Loucy (cell line): ENCODE measurements at regions not wholly inside any gene's neighbourhood (a gene's known extent, or its start where the extent isn't known, plus 50 kb on each side); places are given as distances from the start of the nearest gene placed in this dataset.

Experiments used
- H2AFZ ChIP-seq: fragments of 200-600 bp; sonication (generic); 2 replicates; pipeline ENCODE4 v1.6.0; 2016; ENCODE audit warnings: antibody characterized with exemption, mild to moderate bottlenecking, low read length, moderate library complexity
- H3F3A ChIP-seq: fragments of 200-600 bp; 2 replicates; pipeline ENCODE4 v1.6.0; 2016; ENCODE audit warnings: antibody characterized with exemption, low read depth, mild to moderate bottlenecking
- H3K27me3 ChIP-seq: fragments of 200-600 bp; sonication (generic); 2 replicates; pipeline ENCODE4 v1.6.1; 2014; ENCODE audit warnings: low read length, mild to moderate bottlenecking; ENCODE audit not compliant: insufficient read depth, poor library complexity, severe bottlenecking
- H3K36me3 ChIP-seq: fragments of 200-600 bp; sonication (generic); 2 replicates; pipeline ENCODE4 v1.6.1; 2016; ENCODE audit warnings: low read length; ENCODE audit not compliant: insufficient read depth
- H3K4me1 ChIP-seq: fragments of 200-600 bp; sonication (generic); 2 replicates; pipeline ENCODE4 v1.5.1; 2014; ENCODE audit warnings: low read length, mild to moderate bottlenecking; ENCODE audit not compliant: insufficient read depth, poor library complexity, severe bottlenecking
- H3K4me2 ChIP-seq: fragments of 200-600 bp; sonication (generic); 2 replicates; pipeline ENCODE4 v1.6.0; 2014; ENCODE audit warnings: antibody characterized with exemption, low read length, low read depth, mild to moderate bottlenecking; ENCODE audit not compliant: poor library complexity, severe bottlenecking
- H3K4me3 ChIP-seq: fragments of 200-600 bp; sonication (generic); 2 replicates; pipeline ENCODE4 v1.5.1; 2014; ENCODE audit warnings: low read length, mild to moderate bottlenecking, mixed read lengths; ENCODE audit not compliant: poor library complexity, severe bottlenecking
- H3K79me2 ChIP-seq: fragments of 200-600 bp; sonication (generic); 2 replicates; pipeline ENCODE4 v1.6.1; 2014; ENCODE audit warnings: low read length; ENCODE audit not compliant: insufficient read depth
- H3K9ac ChIP-seq: fragments of 200-600 bp; sonication (generic); 2 replicates; pipeline ENCODE4 v1.6.0; 2014; ENCODE audit warnings: mild to moderate bottlenecking, low read depth, low read length, moderate library complexity; ENCODE audit not compliant: poor library complexity, severe bottlenecking
- H3K9me2 ChIP-seq: fragments of 200-600 bp; sonication (generic); replicated peaks from 2 replicates; pipeline ENCODE4 v1.6.1; 2016; ENCODE audit warnings: low read depth, low read length, mixed read lengths
- H3K9me3 ChIP-seq: fragments of 200-600 bp; sonication (generic); 2 replicates; pipeline ENCODE4 v1.6.1; 2014; ENCODE audit warnings: mild to moderate bottlenecking, antibody characterized with exemption, low read length, low read depth; ENCODE audit not compliant: insufficient read depth
- H4K20me1 ChIP-seq: fragments of 200-600 bp; sonication (generic); 2 replicates; pipeline ENCODE4 v1.6.0; 2014; ENCODE audit warnings: antibody characterized with exemption, low read length, mild to moderate bottlenecking; ENCODE audit not compliant: insufficient read depth, poor library complexity, severe bottlenecking
- EZH2phosphoT487 ChIP-seq: fragments of 200-600 bp; IDR thresholded peaks from 2 replicates; pipeline ENCODE4 v1.6.1; 2018; ENCODE audit warnings: antibody characterized with exemption, mild to moderate bottlenecking, moderate library complexity, borderline replicate concordance
- TF ChIP-seq, protein P1 (sequence below): fragments of 200-600 bp; sonication (generic); conservative IDR thresholded peaks from 2 replicates; pipeline ENCODE4 v1.5.1; 2014; ENCODE audit warnings: mild to moderate bottlenecking, antibody characterized with exemption, low read length

DNA sequence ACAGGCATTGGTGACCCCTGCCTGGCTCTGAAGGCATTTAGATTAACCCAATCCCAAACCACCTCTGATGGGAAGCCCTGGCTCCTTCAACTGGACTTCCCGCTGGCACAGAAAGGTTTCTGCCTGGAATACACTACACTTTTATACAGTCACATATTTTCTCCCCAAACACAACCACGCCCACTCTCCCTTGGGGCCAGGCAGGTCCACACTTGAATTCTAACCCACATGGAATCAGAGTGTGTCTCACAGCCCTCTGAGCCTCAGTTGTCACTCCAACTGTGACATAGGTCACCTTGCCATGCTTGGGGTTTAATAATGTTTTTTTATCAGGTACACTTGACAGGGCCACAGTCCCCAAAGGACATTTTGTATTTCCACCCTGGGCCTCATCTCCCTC lies 368.6 kb downstream of the BCL11B start:
- Histone ChIP-seq H3K9me2 (no peaks in the 10 kb centered on the region), H4K20me1 (no peaks in the 10 kb centered on the region), H3K9ac (no peak overlapping the region), H3F3A (no peaks in the 10 kb centered on the region), H2AFZ (no peak overlapping the region), H3K27me3 (no peaks in the 10 kb centered on the region), H3K36me3 (no peaks in the 10 kb centered on the region), H3K4me3 (no peak overlapping the region), H3K9me3 (no peaks in the 10 kb centered on the region), H3K79me2 (no peaks in the 10 kb centered on the region), H3K4me1 (no peaks in the 10 kb centered on the region), H3K4me2 (no peak overlapping the region)
- TF ChIP-seq EZH2phosphoT487 = no peak

DNA sequence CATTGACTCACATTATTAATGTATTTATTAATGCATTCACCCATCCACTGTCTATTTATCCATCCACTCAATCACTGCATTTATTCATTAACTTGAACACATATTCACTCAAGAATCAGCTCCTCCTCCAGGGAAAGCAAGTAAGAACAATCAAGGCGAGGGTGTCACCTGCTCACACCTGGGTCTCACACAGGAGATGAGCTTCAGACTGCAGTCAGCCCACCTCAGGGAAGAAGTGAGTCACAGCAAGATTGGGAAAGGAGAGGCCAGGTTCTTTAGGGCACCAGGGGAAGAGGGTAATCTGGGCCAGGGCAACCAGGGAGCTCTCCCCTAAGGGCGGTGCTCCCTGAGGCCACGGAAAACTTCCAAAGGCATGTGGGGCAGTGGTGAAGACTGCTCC lies 367.3 kb downstream of the BCL11B start:
- TF ChIP-seq, protein P1, sequence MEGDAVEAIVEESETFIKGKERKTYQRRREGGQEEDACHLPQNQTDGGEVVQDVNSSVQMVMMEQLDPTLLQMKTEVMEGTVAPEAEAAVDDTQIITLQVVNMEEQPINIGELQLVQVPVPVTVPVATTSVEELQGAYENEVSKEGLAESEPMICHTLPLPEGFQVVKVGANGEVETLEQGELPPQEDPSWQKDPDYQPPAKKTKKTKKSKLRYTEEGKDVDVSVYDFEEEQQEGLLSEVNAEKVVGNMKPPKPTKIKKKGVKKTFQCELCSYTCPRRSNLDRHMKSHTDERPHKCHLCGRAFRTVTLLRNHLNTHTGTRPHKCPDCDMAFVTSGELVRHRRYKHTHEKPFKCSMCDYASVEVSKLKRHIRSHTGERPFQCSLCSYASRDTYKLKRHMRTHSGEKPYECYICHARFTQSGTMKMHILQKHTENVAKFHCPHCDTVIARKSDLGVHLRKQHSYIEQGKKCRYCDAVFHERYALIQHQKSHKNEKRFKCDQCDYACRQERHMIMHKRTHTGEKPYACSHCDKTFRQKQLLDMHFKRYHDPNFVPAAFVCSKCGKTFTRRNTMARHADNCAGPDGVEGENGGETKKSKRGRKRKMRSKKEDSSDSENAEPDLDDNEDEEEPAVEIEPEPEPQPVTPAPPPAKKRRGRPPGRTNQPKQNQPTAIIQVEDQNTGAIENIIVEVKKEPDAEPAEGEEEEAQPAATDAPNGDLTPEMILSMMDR = no peak
- no peak for TF ChIP-seq EZH2phosphoT487
- H3K9me2 ChIP-seq = no peaks in the 10 kb centered on the region
- H3K4me2 ChIP-seq = no peak overlapping the region
- H3K27me3 ChIP-seq = no peaks in the 10 kb centered on the region
- no peaks in the 10 kb centered on the region for H3K9me3 ChIP-seq
- H3K36me3 ChIP-seq = no peaks in the 10 kb centered on the region
- no peaks in the 10 kb centered on the region for H3F3A ChIP-seq
- H3K9ac ChIP-seq = no peak overlapping the region
- no peaks in the 10 kb centered on the region for H4K20me1 ChIP-seq
- no peaks in the 10 kb centered on the region for H3K79me2 ChIP-seq
- no peak overlapping the region for H2AFZ ChIP-seq
- H3K4me3 ChIP-seq = no peak overlapping the region
- no peaks in the 10 kb centered on the region for H3K4me1 ChIP-seq

DNA sequence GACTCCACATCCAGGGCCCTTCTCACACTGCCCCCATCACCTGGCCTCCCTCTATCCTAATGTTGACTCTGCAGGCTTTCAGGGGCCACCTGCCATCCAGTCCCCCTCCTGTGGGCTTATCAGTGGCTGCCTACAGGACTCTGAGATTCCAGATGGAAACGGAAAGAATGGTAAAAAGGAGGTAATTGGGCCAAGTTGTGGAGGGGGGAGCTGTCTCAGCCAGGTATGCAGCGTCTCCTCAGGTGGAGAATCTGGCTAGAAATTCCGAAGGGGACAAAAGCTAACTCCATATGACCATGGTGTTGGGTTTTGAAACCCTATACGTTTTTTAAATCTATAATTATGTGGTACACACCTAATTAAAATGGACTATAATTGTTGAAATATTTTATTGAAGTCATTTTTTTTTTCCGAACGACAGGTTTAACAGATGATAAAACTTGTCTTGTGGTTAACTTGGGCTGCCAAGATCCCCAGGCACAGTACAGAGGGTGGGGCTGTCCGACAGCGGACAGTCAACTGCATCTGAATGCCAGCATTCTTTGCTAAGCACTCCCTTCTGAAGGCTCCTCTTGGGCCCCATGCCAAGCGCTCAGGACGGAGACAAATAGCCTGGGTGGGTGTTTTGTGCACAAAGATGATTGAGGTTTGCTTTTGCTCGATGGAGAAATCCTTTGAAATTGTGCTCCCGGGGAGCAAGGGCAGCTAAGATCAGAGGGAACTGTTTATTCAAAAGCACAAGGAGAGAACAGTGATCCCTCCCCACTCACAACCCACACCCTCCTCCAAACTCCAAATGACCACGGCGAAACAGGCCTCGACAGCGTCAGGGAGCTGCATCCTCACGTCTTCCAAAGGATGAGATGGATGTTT lies 365.6 kb downstream of the BCL11B start:
- TF ChIP-seq, protein P1 = no peak
- no peak for TF ChIP-seq EZH2phosphoT487
- H3K9me2 ChIP-seq = no peaks in the 10 kb centered on the region
- H3K79me2 ChIP-seq = no peaks in the 10 kb centered on the region
- no peaks in the 10 kb centered on the region for H3K36me3 ChIP-seq
- H3K4me2 ChIP-seq = no peak overlapping the region
- H3K4me1 ChIP-seq = no peaks in the 10 kb centered on the region
- no peaks in the 10 kb centered on the region for H3K27me3 ChIP-seq
- no peak overlapping the region for H2AFZ ChIP-seq
- H3K4me3 ChIP-seq = no peak overlapping the region
- no peaks in the 10 kb centered on the region for H3F3A ChIP-seq
- H3K9ac ChIP-seq = no peak overlapping the region
- no peaks in the 10 kb centered on the region for H4K20me1 ChIP-seq
- H3K9me3 ChIP-seq = no peaks in the 10 kb centered on the region

DNA sequence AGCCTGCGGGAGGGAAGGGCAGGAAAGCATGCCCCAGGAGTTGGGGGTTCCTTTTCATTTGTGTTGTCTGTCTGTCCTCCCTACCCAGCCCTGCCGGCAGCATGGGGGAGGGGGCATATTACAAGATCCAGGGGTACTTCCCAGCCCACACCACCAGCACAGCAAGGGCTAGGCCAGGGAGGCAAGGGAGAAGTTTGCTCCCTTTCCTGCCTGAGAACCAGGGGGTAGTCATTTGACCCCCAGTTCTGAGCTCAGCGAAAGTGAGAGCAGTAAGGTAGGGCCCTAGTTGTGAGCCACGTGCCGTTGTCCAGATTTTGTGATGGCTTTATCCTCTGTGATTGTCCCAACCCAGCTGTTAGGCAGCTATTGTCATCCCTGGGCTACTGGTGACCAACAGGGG lies 364.7 kb downstream of the BCL11B start:
- Histone ChIP-seq H3K79me2 (no peaks in the 10 kb centered on the region), H3K4me3 (no peak overlapping the region), H3K4me1 (no peaks in the 10 kb centered on the region), H3F3A (no peaks in the 10 kb centered on the region), H3K9me3 (no peaks in the 10 kb centered on the region), H2AFZ (no peak overlapping the region), H3K36me3 (no peaks in the 10 kb centered on the region), H3K9me2 (no peaks in the 10 kb centered on the region), H4K20me1 (no peaks in the 10 kb centered on the region), H3K27me3 (no peaks in the 10 kb centered on the region), H3K9ac (no peak overlapping the region), H3K4me2 (no peak overlapping the region)
- TF ChIP-seq, protein P1 = no peak
- TF ChIP-seq EZH2phosphoT487 = no peak
